GM12878 (cell line): ENCODE measurements at regions not wholly inside any gene's neighbourhood (a gene's known extent, or its start where the extent isn't known, plus 50 kb on each side); places are given as distances from the start of the nearest gene placed in this dataset.

Source experiments
- ATAC-seq: fragments of 200-7000 bp; cut with Tn5 transposase; 3 replicates; pipeline ENCODE4 v1.9.1; 2020; ENCODE audit warnings: mild to moderate bottlenecking, moderate library complexity
- BruUV-seq: library from RNA; stranded (reverse); fragments of 400-500 nt; replicated peaks from 2 replicates; lab custom pipeline; 2021; lab: Mats Ljungman, UMichigan
- CTCF ChIA-PET: fragments of 300-600 bp; sonication (Branson Sonifier 250); formaldehyde crosslinking; extraction: SDS; loops from one replicate; lab custom pipeline; 2021; ENCODE audit warnings: inconsistent platforms; lab: Yijun Ruan, JAX
- POLR2A ChIA-PET: fragments of 350-600 bp; formaldehyde crosslinking; extraction: SDS; loops from one replicate; lab custom pipeline; 2021; ENCODE audit warnings: inconsistent platforms; lab: Charles Lee
- RAD21 ChIA-PET: fragments of 300-600 bp; sonication (Branson Sonifier 250); formaldehyde crosslinking; loops from one replicate; lab custom pipeline; 2023; ENCODE audit warnings: antibody characterized with exemption; ENCODE audit not compliant: unreplicated experiment; lab: Charles Lee
- SMC1A ChIA-PET: fragments of 300-600 bp; sonication (Branson Sonifier 250); formaldehyde crosslinking; loops from one replicate; lab custom pipeline; 2023; ENCODE audit not compliant: unreplicated experiment, uncharacterized antibody; lab: Charles Lee
- DNase-seq: peaks from one replicate; pipeline ENCODE4 v3.0.0-alpha.2; 2011; ENCODE audit warnings: low read depth, low spot score
- FAIRE-seq: peaks from 3 replicates; lab custom pipeline; 2011; peaks lifted over from hg19 to GRCh38; lab: Jason Lieb, UNC
- H2AFZ ChIP-seq: 2 replicates; pipeline ENCODE4 v1.6.0; 2011; ENCODE audit warnings: low read depth, low read length, control low read depth; ENCODE audit not compliant: control insufficient read depth
- H3K27ac ChIP-seq: 2 replicates; pipeline ENCODE4 v1.5.1; 2011; ENCODE audit warnings: control low read depth; ENCODE audit not compliant: control insufficient read depth, insufficient read depth
- H3K27me3 ChIP-seq, 2 experiments: replicated peaks in 1 of 2; 2 replicates each; pipeline versions ENCODE4 v1.6.0 to v1.6.1; 2011; ENCODE audit warnings: low read length in 1 of 2; ENCODE audit not compliant: control insufficient read depth in 2 of 2, insufficient read depth in 2 of 2
- H3K36me3 ChIP-seq, 2 experiments: 2 replicates each; pipeline ENCODE4 v1.5.1; 2011; ENCODE audit warnings: low read length in 1 of 2; ENCODE audit not compliant: control insufficient read depth in 2 of 2, insufficient read depth in 2 of 2
- H3K4me1 ChIP-seq: 2 replicates; pipeline ENCODE4 v1.6.1; 2011; ENCODE audit warnings: mild to moderate bottlenecking, low read length, moderate library complexity, mixed read lengths; ENCODE audit not compliant: control insufficient read depth, insufficient read depth
- H3K4me2 ChIP-seq: 2 replicates; pipeline ENCODE4 v1.6.0; 2011; ENCODE audit warnings: control low read depth; ENCODE audit not compliant: control insufficient read depth, insufficient read depth
- H3K4me3 ChIP-seq: fragments of 200-600 bp; sonication (generic); 2 replicates; pipeline ENCODE4 v1.5.1; 2016
- H3K79me2 ChIP-seq: 2 replicates; pipeline ENCODE4 v1.6.0; 2011; ENCODE audit warnings: low read length; ENCODE audit not compliant: control insufficient read depth, insufficient read depth
- H3K9ac ChIP-seq: 2 replicates; pipeline ENCODE4 v1.8.0; 2011; ENCODE audit warnings: low read length, control low read depth, mixed read lengths; ENCODE audit not compliant: control insufficient read depth, insufficient read depth
- H3K9me3 ChIP-seq: replicated peaks from 3 replicates; pipeline ENCODE4 v1.5.1; 2011; ENCODE audit warnings: mild to moderate bottlenecking, low read length; ENCODE audit not compliant: control insufficient read depth, insufficient read depth
- H4K20me1 ChIP-seq: 2 replicates; pipeline ENCODE4 v1.6.0; 2011; ENCODE audit not compliant: control insufficient read depth, insufficient read depth
- CBFB ChIP-seq: IDR thresholded peaks from 2 replicates; pipeline ENCODE4 v1.6.1; 2016; ENCODE audit warnings: antibody characterized with exemption, low read depth
- CREB1 ChIP-seq: IDR thresholded peaks from 2 replicates; pipeline ENCODE4 v1.6.1; 2012; ENCODE audit warnings: low read depth, mild to moderate bottlenecking, inconsistent platforms
- ESRRA ChIP-seq: IDR thresholded peaks from 2 replicates; pipeline ENCODE4 v1.6.1; 2012; ENCODE audit warnings: mild to moderate bottlenecking, low read length, improper control_type of control experiment
- MEF2B ChIP-seq: fragments of 450-650 bp; IDR thresholded peaks from 2 replicates; pipeline ENCODE4 v1.6.1; 2018; ENCODE audit warnings: mild to moderate bottlenecking, moderate library complexity; ENCODE audit not compliant: partially characterized antibody, poor library complexity, severe bottlenecking
- MTA3 ChIP-seq: IDR thresholded peaks from 2 replicates; pipeline ENCODE4 v1.6.1; 2012; ENCODE audit warnings: low read length, inconsistent platforms, borderline replicate concordance
- NFIC ChIP-seq: IDR thresholded peaks from 2 replicates; pipeline ENCODE4 v1.6.1; 2012; ENCODE audit warnings: low read depth, mild to moderate bottlenecking, inconsistent platforms, low read length, moderate library complexity
- NR2C2 ChIP-seq: IDR thresholded peaks from 2 replicates; pipeline ENCODE4 v1.6.1; 2011; ENCODE audit warnings: borderline replicate concordance, low read depth; ENCODE audit not compliant: control insufficient read depth, insufficient read length
- POLR2A ChIP-seq: IDR thresholded peaks from 2 replicates; pipeline ENCODE4 v1.6.1; 2011; ENCODE audit warnings: low read depth, mild to moderate bottlenecking, low read length
- POLR2AphosphoS5 ChIP-seq: IDR thresholded peaks from 2 replicates; pipeline ENCODE4 v1.6.1; 2011; ENCODE audit warnings: mild to moderate bottlenecking, low read length, inconsistent platforms
- RUNX3 ChIP-seq: IDR thresholded peaks from 2 replicates; pipeline ENCODE4 v1.6.1; 2012; ENCODE audit warnings: low read length, inconsistent platforms
- SPI1 ChIP-seq: IDR thresholded peaks from 2 replicates; pipeline ENCODE4 v1.6.1; 2011; ENCODE audit warnings: low read depth, mild to moderate bottlenecking, low read length, moderate library complexity, borderline replicate concordance; ENCODE audit not compliant: insufficient read depth
- TCF12 ChIP-seq: IDR thresholded peaks from 2 replicates; pipeline ENCODE4 v1.6.1; 2011; ENCODE audit warnings: low read depth, mild to moderate bottlenecking, low read length
- WGBS: methylation state at CpG from one replicate; pipeline ENCODE4 v1.1.6; 2016; ENCODE audit warnings: low lambda C conversion rate; ENCODE audit not compliant: insufficient replicate concordance, insufficient coverage; ENCODE audit errors: missing lambda C conversion rate; 5-methylcytosine and 5-hydroxymethylcytosine counted together
- in situ Hi-C: fragments of 300-500 bp; cut with MboI; formaldehyde crosslinking; loops from 9 replicates; pipeline ENCODE4 v1.14.3; 2018; ENCODE audit warnings: mixed read lengths
- intact Hi-C: fragments of 100-400 bp; cut with micrococcal nuclease; formaldehyde crosslinking; loops from one replicate; pipeline ENCODE4 v1.14.2; 2022; ENCODE audit not compliant: unreplicated experiment
- TF ChIP-seq, protein P1 (sequence below): fragments of 450-650 bp; formaldehyde crosslinking; IDR thresholded peaks from 2 replicates; pipeline ENCODE4 v1.4.0; 2020; ENCODE audit warnings: mild to moderate bottlenecking, moderate library complexity
- TF ChIP-seq, protein P2 (sequence below): fragments of 450-650 bp; IDR thresholded peaks from 2 replicates; pipeline ENCODE4 v1.6.1; 2014; ENCODE audit warnings: mild to moderate bottlenecking

DNA sequence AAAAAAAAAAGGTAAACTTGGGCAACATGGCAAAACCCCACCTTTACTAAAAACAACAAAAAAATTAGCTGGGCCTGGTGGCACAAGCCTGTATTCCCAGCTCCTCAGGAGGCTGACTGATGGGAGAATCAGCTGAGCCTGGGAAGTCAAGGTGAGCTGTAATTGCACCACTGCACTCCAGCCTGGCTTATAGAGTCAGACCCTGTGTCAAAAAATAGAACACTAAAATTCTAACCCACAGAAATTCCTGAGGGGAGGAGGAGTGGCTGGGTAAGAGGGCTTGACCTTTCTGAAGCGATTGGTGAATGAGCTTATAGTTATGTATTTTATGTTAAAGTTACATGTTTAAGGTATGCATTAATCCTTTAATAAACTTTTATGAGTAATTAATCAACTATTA lies 53.3 kb downstream of the FAT3 start:
- Histone ChIP-seq H3K27me3 (no peaks in the 10 kb centered on the region; a peak in 1 of 4 replicates), H3K79me2 (no peaks in the 10 kb centered on the region), H4K20me1 (no peaks in the 10 kb centered on the region), H2AFZ (no peak overlapping the region), H3K4me2 (no peak overlapping the region), H3K4me3 (no peak overlapping the region), H3K9me3 (no peaks in the 10 kb centered on the region), H3K36me3 (no peaks in the 10 kb centered on the region), H3K9ac (no peak overlapping the region), H3K27ac (no peak overlapping the region)
- ChIA-PET RAD21 (no interaction called here), POLR2A (no interaction called here), CTCF (no interaction called here), SMC1A (no interaction called here)
- WGBS = 0% methylated on average over 1 of the region's 1 CpG
- in situ Hi-C loops (no loop called here), intact Hi-C loops (no loop called here)
- ATAC-seq (no peak), DNase-seq (no peak), FAIRE-seq (no peak)
- no TSS peak for BruUV-seq
- TF ChIP-seq CBFB = no peak
- no peak for TF ChIP-seq NFIC
- TF ChIP-seq, protein P1, sequence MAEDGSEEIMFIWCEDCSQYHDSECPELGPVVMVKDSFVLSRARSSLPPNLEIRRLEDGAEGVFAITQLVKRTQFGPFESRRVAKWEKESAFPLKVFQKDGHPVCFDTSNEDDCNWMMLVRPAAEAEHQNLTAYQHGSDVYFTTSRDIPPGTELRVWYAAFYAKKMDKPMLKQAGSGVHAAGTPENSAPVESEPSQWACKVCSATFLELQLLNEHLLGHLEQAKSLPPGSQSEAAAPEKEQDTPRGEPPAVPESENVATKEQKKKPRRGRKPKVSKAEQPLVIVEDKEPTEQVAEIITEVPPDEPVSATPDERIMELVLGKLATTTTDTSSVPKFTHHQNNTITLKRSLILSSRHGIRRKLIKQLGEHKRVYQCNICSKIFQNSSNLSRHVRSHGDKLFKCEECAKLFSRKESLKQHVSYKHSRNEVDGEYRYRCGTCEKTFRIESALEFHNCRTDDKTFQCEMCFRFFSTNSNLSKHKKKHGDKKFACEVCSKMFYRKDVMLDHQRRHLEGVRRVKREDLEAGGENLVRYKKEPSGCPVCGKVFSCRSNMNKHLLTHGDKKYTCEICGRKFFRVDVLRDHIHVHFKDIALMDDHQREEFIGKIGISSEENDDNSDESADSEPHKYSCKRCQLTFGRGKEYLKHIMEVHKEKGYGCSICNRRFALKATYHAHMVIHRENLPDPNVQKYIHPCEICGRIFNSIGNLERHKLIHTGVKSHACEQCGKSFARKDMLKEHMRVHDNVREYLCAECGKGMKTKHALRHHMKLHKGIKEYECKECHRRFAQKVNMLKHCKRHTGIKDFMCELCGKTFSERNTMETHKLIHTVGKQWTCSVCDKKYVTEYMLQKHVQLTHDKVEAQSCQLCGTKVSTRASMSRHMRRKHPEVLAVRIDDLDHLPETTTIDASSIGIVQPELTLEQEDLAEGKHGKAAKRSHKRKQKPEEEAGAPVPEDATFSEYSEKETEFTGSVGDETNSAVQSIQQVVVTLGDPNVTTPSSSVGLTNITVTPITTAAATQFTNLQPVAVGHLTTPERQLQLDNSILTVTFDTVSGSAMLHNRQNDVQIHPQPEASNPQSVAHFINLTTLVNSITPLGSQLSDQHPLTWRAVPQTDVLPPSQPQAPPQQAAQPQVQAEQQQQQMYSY (CRISPR knock-in tag) = no peak
- TF ChIP-seq POLR2AphosphoS5 = no peak
- no peak for TF ChIP-seq CREB1
- TF ChIP-seq RUNX3 = no peak
- TF ChIP-seq ESRRA = no peak
- TF ChIP-seq SPI1 = no peak
- no peak for TF ChIP-seq TCF12
- TF ChIP-seq NR2C2 = no peak
- no peak for TF ChIP-seq MTA3
- TF ChIP-seq MEF2B = no peak
- TF ChIP-seq POLR2A = no peak
- TF ChIP-seq, protein P2, sequence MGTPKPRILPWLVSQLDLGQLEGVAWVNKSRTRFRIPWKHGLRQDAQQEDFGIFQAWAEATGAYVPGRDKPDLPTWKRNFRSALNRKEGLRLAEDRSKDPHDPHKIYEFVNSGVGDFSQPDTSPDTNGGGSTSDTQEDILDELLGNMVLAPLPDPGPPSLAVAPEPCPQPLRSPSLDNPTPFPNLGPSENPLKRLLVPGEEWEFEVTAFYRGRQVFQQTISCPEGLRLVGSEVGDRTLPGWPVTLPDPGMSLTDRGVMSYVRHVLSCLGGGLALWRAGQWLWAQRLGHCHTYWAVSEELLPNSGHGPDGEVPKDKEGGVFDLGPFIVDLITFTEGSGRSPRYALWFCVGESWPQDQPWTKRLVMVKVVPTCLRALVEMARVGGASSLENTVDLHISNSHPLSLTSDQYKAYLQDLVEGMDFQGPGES = no peak
- TF ChIP-seq, all 136 proteins: peak for 0
- no peaks in the 10 kb centered on the region for H3K4me1 ChIP-seq
